NCI-H2196 treated with DMSO at 0.1 percent for 48 hours (cell line): ENCODE measurements at regions not wholly inside any gene's neighbourhood (a gene's known extent, or its start where the extent isn't known, plus 50 kb on each side); places are given as distances from the start of the nearest gene placed in this dataset.

Experiments
- DNase-seq: peaks from one replicate; lab custom pipeline; 2025; ENCODE audit not compliant: unreplicated experiment; lab: John Stamatoyannopoulos, UW

- DNase-seq: no peak
Observed at GRCh38 chr1:194300776-194301175, 1114.4 kb upstream of the B3GALT2 start.

- no peak for DNase-seq
Observed at GRCh38 chr1:194300340-194300739, 1113.9 kb upstream of the B3GALT2 start.

GRCh38 chr1:194298007-194298598, 1111.7 kb upstream of the B3GALT2 start:
- no peak for DNase-seq

GRCh38 chr1:194297094-194297493, 1110.7 kb upstream of the B3GALT2 start:
- DNase-seq: no peak

- no peak for DNase-seq
Observed at GRCh38 chr1:194296201-194296600, 1109.8 kb upstream of the B3GALT2 start.

- DNase-seq: no peak
Observed at GRCh38 chr1:194295685-194296084, 1109.3 kb upstream of the B3GALT2 start.

GRCh38 chr1:194293851-194294405, 1107.5 kb upstream of the B3GALT2 start:
- no peak for DNase-seq

GRCh38 chr1:194292966-194293365, 1106.6 kb upstream of the B3GALT2 start:
- DNase-seq: no peak

GRCh38 chr1:194289569-194290266, 1103.3 kb upstream of the B3GALT2 start:
- DNase-seq: no peak

- DNase-seq: no peak
Observed at GRCh38 chr1:194288238-194288637, 1101.8 kb upstream of the B3GALT2 start.

GRCh38 chr1:194281376-194281775, 1095.0 kb upstream of the B3GALT2 start:
- no peak for DNase-seq

- no peak for DNase-seq
Observed at GRCh38 chr1:194280463-194280862, 1094.0 kb upstream of the B3GALT2 start.

- DNase-seq: no peak
Observed at GRCh38 chr1:194279975-194280374, 1093.6 kb upstream of the B3GALT2 start.

GRCh38 chr1:194277927-194278326, 1091.5 kb upstream of the B3GALT2 start:
- no peak for DNase-seq

GRCh38 chr1:194273660-194274059, 1087.2 kb upstream of the B3GALT2 start:
- no peak for DNase-seq

- DNase-seq: no peak
Observed at GRCh38 chr1:194268839-194269238, 1082.4 kb upstream of the B3GALT2 start.

- no peak for DNase-seq
Observed at GRCh38 chr1:194267021-194267420, 1080.6 kb upstream of the B3GALT2 start.

- DNase-seq: no peak
Observed at GRCh38 chr1:194256010-194256409, 1069.6 kb upstream of the B3GALT2 start.

GRCh38 chr1:194252199-194252598, 1065.8 kb upstream of the B3GALT2 start:
- no peak for DNase-seq

- no peak for DNase-seq
Observed at GRCh38 chr1:194241215-194241614, 1054.8 kb upstream of the B3GALT2 start.

GRCh38 chr1:194233069-194233468, 1046.7 kb upstream of the B3GALT2 start:
- no peak for DNase-seq

- DNase-seq: no peak
Observed at GRCh38 chr1:194230351-194231144, 1044.1 kb upstream of the B3GALT2 start.
